ENCODE measurements at regions not wholly inside any gene's neighbourhood (a gene's known extent, or its start where the extent isn't known, plus 50 kb on each side); places are given as distances from the start of the nearest gene placed in this dataset.

- Histone ChIP-seq H3K27me3 (replicated peaks; ENCODE audit: insufficient read depth) (peaks cover 10% of the 10 kb centered on the region; the same call in 1 of the 2 replicates), H3K4me1 (ENCODE audit: insufficient read depth) (no peaks in the 10 kb centered on the region), H3K27ac (no peak overlapping the region), H3K79me2 (ENCODE audit: insufficient read depth) (no peaks in the 10 kb centered on the region), H4K20me1 (ENCODE audit: insufficient read depth) (no peaks in the 10 kb centered on the region), H3K36me3 (ENCODE audit: low read depth) (no peaks in the 10 kb centered on the region), H2AFZ (no peak overlapping the region), H3K4me2 (ENCODE audit: unreplicated experiment) (no peak overlapping the region), H3K9me3 (ENCODE audit: low read depth) (peaks cover 5% of the 10 kb centered on the region), H3K9me2 (ENCODE audit: insufficient read depth) (no peaks in the 10 kb centered on the region), H3K9ac (no peak overlapping the region), H3F3A (ENCODE audit: insufficient read depth) (no peaks in the 10 kb centered on the region), H3K4me3 (no peak overlapping the region)
- WGBS, 2 experiments (ENCODE audit: low coverage in 1 of 2, low lambda C conversion rate in 2 of 2, missing lambda C conversion rate in 2 of 2), result 88 to 92% methylated on average over 1 of the region's 1 CpG
- DNase-seq, result no peak
- in situ Hi-C loops (cut with MboI), result no loop called here
- no peak for TF ChIP-seq EZH2 (IDR thresholded peaks at IDR 0.05; ENCODE audit: insufficient read depth, poor library complexity, severe bottlenecking)
- no peak for TF ChIP-seq EZH2phosphoT487 (IDR thresholded peaks at IDR 0.05; ENCODE audit: insufficient read depth, low read depth)
Observed at GRCh38 chr5:159743234-159743633, 173.0 kb upstream of the ADRA1B start.

- H3K36me3 ChIP-seq (ENCODE audit: low read depth), result no peaks in the 10 kb centered on the region
- peaks cover 5% of the 10 kb centered on the region for H3K9me3 ChIP-seq (ENCODE audit: low read depth)
- H3K4me1 ChIP-seq (ENCODE audit: insufficient read depth), result peaks cover 12% of the 10 kb centered on the region
- no peaks in the 10 kb centered on the region for H3K79me2 ChIP-seq (ENCODE audit: insufficient read depth)
- DNase-seq, result no peak
- H3K9ac ChIP-seq, result no peak overlapping the region
- H3K4me2 ChIP-seq (ENCODE audit: unreplicated experiment), result no peak overlapping the region
- H2AFZ ChIP-seq, result no peak overlapping the region
- H4K20me1 ChIP-seq (ENCODE audit: insufficient read depth), result no peaks in the 10 kb centered on the region
- no peaks in the 10 kb centered on the region for H3K9me2 ChIP-seq (ENCODE audit: insufficient read depth)
- TF ChIP-seq EZH2phosphoT487 (IDR thresholded peaks at IDR 0.05; ENCODE audit: insufficient read depth, low read depth) (no peak), EZH2 (IDR thresholded peaks at IDR 0.05; ENCODE audit: insufficient read depth, poor library complexity, severe bottlenecking) (no peak)
- H3F3A ChIP-seq (ENCODE audit: insufficient read depth), result peaks cover 11% of the 10 kb centered on the region; the same call in 1 of the 2 replicates
- no peak overlapping the region for H3K27ac ChIP-seq
- in situ Hi-C loops (cut with MboI), result no loop called here
- H3K27me3 ChIP-seq (replicated peaks; ENCODE audit: insufficient read depth), result no peaks in the 10 kb centered on the region
- 93% methylated on average over 4 of the region's 4 CpGs for WGBS, 2 experiments (ENCODE audit: low coverage in 1 of 2, low lambda C conversion rate in 2 of 2, missing lambda C conversion rate in 2 of 2)
- H3K4me3 ChIP-seq, result no peak overlapping the region
Observed at GRCh38 chr5:159746707-159747106, 169.6 kb upstream of the ADRA1B start.

- Histone ChIP-seq H3K4me2 (ENCODE audit: unreplicated experiment) (no peak overlapping the region), H3K79me2 (ENCODE audit: insufficient read depth) (no peaks in the 10 kb centered on the region), H3K27ac (no peak overlapping the region), H2AFZ (no peak overlapping the region), H3K36me3 (ENCODE audit: low read depth) (no peaks in the 10 kb centered on the region), H3K4me3 (no peak overlapping the region), H3K9me3 (ENCODE audit: low read depth) (no peaks in the 10 kb centered on the region), H3K9ac (no peak overlapping the region), H3K9me2 (ENCODE audit: insufficient read depth) (no peaks in the 10 kb centered on the region), H4K20me1 (ENCODE audit: insufficient read depth) (no peaks in the 10 kb centered on the region), H3K4me1 (ENCODE audit: insufficient read depth) (peaks cover 12% of the 10 kb centered on the region), H3K27me3 (replicated peaks; ENCODE audit: insufficient read depth) (no peaks in the 10 kb centered on the region), H3F3A (ENCODE audit: insufficient read depth) (peaks cover 11% of the 10 kb centered on the region; the same call in 1 of the 2 replicates)
- TF ChIP-seq EZH2 (IDR thresholded peaks at IDR 0.05; ENCODE audit: insufficient read depth, poor library complexity, severe bottlenecking) (no peak), EZH2phosphoT487 (IDR thresholded peaks at IDR 0.05; ENCODE audit: insufficient read depth, low read depth) (no peak)
- in situ Hi-C loops (cut with MboI), result no loop called here
- peak; percentile 51 for DNase-seq
Observed at GRCh38 chr5:159749146-159749545, 167.1 kb upstream of the ADRA1B start.

- TF ChIP-seq EZH2phosphoT487 (IDR thresholded peaks at IDR 0.05; ENCODE audit: insufficient read depth, low read depth) (no peak), EZH2 (IDR thresholded peaks at IDR 0.05; ENCODE audit: insufficient read depth, poor library complexity, severe bottlenecking) (no peak)
- Histone ChIP-seq H3K79me2 (ENCODE audit: insufficient read depth) (no peaks in the 10 kb centered on the region), H4K20me1 (ENCODE audit: insufficient read depth) (no peaks in the 10 kb centered on the region), H3K9ac (no peak overlapping the region), H3K9me2 (ENCODE audit: insufficient read depth) (no peaks in the 10 kb centered on the region), H3K4me1 (ENCODE audit: insufficient read depth) (peaks cover 12% of the 10 kb centered on the region), H3K9me3 (ENCODE audit: low read depth) (no peaks in the 10 kb centered on the region), H3K27ac (no peak overlapping the region), H2AFZ (no peak overlapping the region), H3K4me2 (ENCODE audit: unreplicated experiment) (no peak overlapping the region), H3K4me3 (no peak overlapping the region), H3K36me3 (ENCODE audit: low read depth) (no peaks in the 10 kb centered on the region), H3K27me3 (replicated peaks; ENCODE audit: insufficient read depth) (no peaks in the 10 kb centered on the region), H3F3A (ENCODE audit: insufficient read depth) (peaks cover 11% of the 10 kb centered on the region; the same call in 1 of the 2 replicates)
- no peak for DNase-seq
- in situ Hi-C loops (cut with MboI), result no loop called here
- WGBS, 2 experiments (ENCODE audit: low coverage in 1 of 2, low lambda C conversion rate in 2 of 2, missing lambda C conversion rate in 2 of 2), result 40 to 41% methylated on average over 5 of the region's 5 CpGs
Observed at GRCh38 chr5:159750226-159750625, 166.1 kb upstream of the ADRA1B start.

GRCh38 chr5:159751459-159751858 is 164.8 kb upstream of the ADRA1B start:
- no peak overlapping the region for H2AFZ ChIP-seq
- H3K9me2 ChIP-seq (ENCODE audit: insufficient read depth), result no peaks in the 10 kb centered on the region
- H3K27me3 ChIP-seq (replicated peaks; ENCODE audit: insufficient read depth), result no peaks in the 10 kb centered on the region
- in situ Hi-C loops (cut with MboI), result no loop called here
- no peak overlapping the region for H3K27ac ChIP-seq
- no peaks in the 10 kb centered on the region for H3K36me3 ChIP-seq (ENCODE audit: low read depth)
- H3K79me2 ChIP-seq (ENCODE audit: insufficient read depth), result no peaks in the 10 kb centered on the region
- 75 to 87% methylated on average over 3 of the region's 3 CpGs for WGBS, 2 experiments (ENCODE audit: low coverage in 1 of 2, low lambda C conversion rate in 2 of 2, missing lambda C conversion rate in 2 of 2)
- no peaks in the 10 kb centered on the region for H3K9me3 ChIP-seq (ENCODE audit: low read depth)
- peaks cover 11% of the 10 kb centered on the region; the same call in 1 of the 2 replicates for H3F3A ChIP-seq (ENCODE audit: insufficient read depth)
- no peak overlapping the region for H3K9ac ChIP-seq
- TF ChIP-seq EZH2 (IDR thresholded peaks at IDR 0.05; ENCODE audit: insufficient read depth, poor library complexity, severe bottlenecking), result no peak
- TF ChIP-seq EZH2phosphoT487 (IDR thresholded peaks at IDR 0.05; ENCODE audit: insufficient read depth, low read depth), result no peak
- DNase-seq, result no peak
- H3K4me2 ChIP-seq (ENCODE audit: unreplicated experiment), result no peak overlapping the region
- peaks cover 12% of the 10 kb centered on the region for H3K4me1 ChIP-seq (ENCODE audit: insufficient read depth)
- no peak overlapping the region for H3K4me3 ChIP-seq
- no peaks in the 10 kb centered on the region for H4K20me1 ChIP-seq (ENCODE audit: insufficient read depth)

All from GM23248 (cell line).